IMR-90 (cell line): ENCODE measurements at regions not wholly inside any gene's neighbourhood (a gene's known extent, or its start where the extent isn't known, plus 50 kb on each side); places are given as distances from the start of the nearest gene placed in this dataset.

Experiments used
- ATAC-seq: fragments of 200-7000 bp; cut with Tn5 transposase; 2 replicates; pipeline ENCODE4 v1.9.1; 2020; ENCODE audit warnings: low read depth, mild to moderate bottlenecking, moderate library complexity
- BruUV-seq: library from RNA; stranded (reverse); fragments of 400-500 nt; replicated peaks from 2 replicates; lab custom pipeline; 2021; lab: Mats Ljungman, UMichigan
- CTCF ChIA-PET: fragments of 300-600 bp; formaldehyde crosslinking; extraction: SDS; loops from one replicate; lab custom pipeline; 2021; ENCODE audit warnings: antibody characterized with exemption; lab: Yijun Ruan, JAX
- POLR2A ChIA-PET: fragments of 300-600 bp; sonication (Branson Sonifier 250); formaldehyde crosslinking; loops from one replicate; lab custom pipeline; 2022; ENCODE audit warnings: antibody characterized with exemption; ENCODE audit not compliant: unreplicated experiment; lab: Charles Lee
- DNase-seq: peaks from one replicate; pipeline ENCODE4 v3.0.0; 2013
- H2AFZ ChIP-seq: replicated peaks from 2 replicates; pipeline ENCODE3; 2013; ENCODE audit warnings: low read length, mild to moderate bottlenecking; ENCODE audit not compliant: poor library complexity
- H2AK5ac ChIP-seq: 2 replicates; pipeline ENCODE4 v1.6.1; 2013; ENCODE audit warnings: low read depth, low read length, inconsistent platforms
- H2AK9ac ChIP-seq: replicated peaks from 2 replicates; pipeline ENCODE3; 2013; ENCODE audit warnings: mild to moderate bottlenecking, low read depth, low read length, moderate library complexity; ENCODE audit not compliant: poor library complexity
- H2BK120ac ChIP-seq: 2 replicates; pipeline ENCODE4 v1.6.1; 2013; ENCODE audit warnings: low read depth, low read length, inconsistent platforms
- H2BK15ac ChIP-seq: 3 replicates; pipeline ENCODE4 v1.6.1; 2013; ENCODE audit warnings: low read depth, low read length, inconsistent platforms
- H2BK20ac ChIP-seq: 2 replicates; pipeline ENCODE4 v1.6.1; 2013; ENCODE audit warnings: low read depth, mild to moderate bottlenecking, inconsistent platforms, low read length, moderate library complexity
- H2BK5ac ChIP-seq: 2 replicates; pipeline ENCODE4 v1.6.1; 2013; ENCODE audit warnings: mild to moderate bottlenecking, low read depth, low read length, inconsistent platforms; ENCODE audit not compliant: poor library complexity, severe bottlenecking
- H3K14ac ChIP-seq: replicated peaks from 2 replicates; pipeline ENCODE4 v1.6.1; 2013; ENCODE audit warnings: low read depth, low read length, inconsistent platforms
- H3K18ac ChIP-seq: 2 replicates; pipeline ENCODE4 v1.6.1; 2013; ENCODE audit warnings: low read depth, low read length, control low read depth
- H3K23ac ChIP-seq: 2 replicates; pipeline ENCODE4 v1.6.1; 2013; ENCODE audit warnings: low read depth, low read length, inconsistent platforms
- H3K27ac ChIP-seq: 2 replicates; pipeline ENCODE4 v1.5.1; 2013; ENCODE audit warnings: mild to moderate bottlenecking, control low read depth, low read length; ENCODE audit not compliant: insufficient read depth
- H3K27me3 ChIP-seq: 2 replicates; pipeline ENCODE4 v1.6.1; 2013; ENCODE audit warnings: low read length; ENCODE audit not compliant: control insufficient read depth, insufficient read depth
- H3K36me3 ChIP-seq: 2 replicates; pipeline ENCODE4 v1.6.1; 2013; ENCODE audit warnings: low read length, mixed read lengths; ENCODE audit not compliant: control insufficient read depth, insufficient read depth
- H3K4ac ChIP-seq: 2 replicates; pipeline ENCODE4 v1.6.1; 2013; ENCODE audit warnings: low read depth, low read length, inconsistent platforms
- H3K4me1 ChIP-seq: 2 replicates; pipeline ENCODE4 v1.6.1; 2013; ENCODE audit warnings: low read length, mixed read lengths; ENCODE audit not compliant: control insufficient read depth, insufficient read depth
- H3K4me2 ChIP-seq: 2 replicates; pipeline ENCODE4 v1.6.1; 2013; ENCODE audit warnings: low read depth, mild to moderate bottlenecking, control low read depth, low read length, moderate library complexity
- H3K4me3 ChIP-seq: 2 replicates; pipeline ENCODE4 v1.5.1; 2013; ENCODE audit warnings: low read depth, mild to moderate bottlenecking, control low read depth, low read length, moderate library complexity; ENCODE audit not compliant: insufficient read depth
- H3K56ac ChIP-seq: 2 replicates; pipeline ENCODE4 v1.6.1; 2013; ENCODE audit warnings: low read length, inconsistent platforms; ENCODE audit not compliant: insufficient read depth; ENCODE audit errors: extremely low read depth
- H3K79me1 ChIP-seq, 2 experiments: 2 replicates each; pipeline ENCODE4 v1.6.1; 2013; ENCODE audit warnings: low read length in 2 of 2, inconsistent platforms in 1 of 2, low read depth in 1 of 2
- H3K9ac ChIP-seq: 2 replicates; pipeline ENCODE4 v1.6.1; 2013; ENCODE audit warnings: low read depth, low read length, control low read depth
- H3K9me1 ChIP-seq: 2 replicates; pipeline ENCODE4 v1.6.1; 2013; ENCODE audit warnings: low read length, inconsistent platforms; ENCODE audit not compliant: insufficient read depth
- H3K9me3 ChIP-seq: 2 replicates; pipeline ENCODE4 v1.6.1; 2013; ENCODE audit warnings: low read length; ENCODE audit not compliant: control insufficient read depth, insufficient read depth
- H4K20me1 ChIP-seq: 2 replicates; pipeline ENCODE4 v1.6.1; 2013; ENCODE audit warnings: low read length, inconsistent platforms; ENCODE audit not compliant: insufficient read depth
- H4K5ac ChIP-seq: 2 replicates; pipeline ENCODE4 v1.6.1; 2013; ENCODE audit warnings: mild to moderate bottlenecking, low read depth, low read length, control low read depth
- H4K8ac ChIP-seq, 2 experiments: 2 replicates each; pipeline ENCODE4 v1.6.1; 2013; ENCODE audit warnings: low read depth in 2 of 2, low read length in 2 of 2, control low read depth in 1 of 2, inconsistent platforms in 1 of 2
- H4K91ac ChIP-seq: 2 replicates; pipeline ENCODE4 v1.6.1; 2013; ENCODE audit warnings: low read depth, low read length, inconsistent platforms; ENCODE audit not compliant: insufficient read depth
- CEBPB ChIP-seq: IDR thresholded peaks from 2 replicates; pipeline ENCODE4 v1.6.1; 2012; ENCODE audit warnings: low read depth, low read length, improper control_type of control experiment
- SMC3 ChIP-seq: fragments of 150-350 bp; IDR thresholded peaks from 2 replicates; pipeline ENCODE4 v1.6.1; 2016; ENCODE audit warnings: low read depth, mild to moderate bottlenecking, antibody characterized with exemption, low read length, moderate library complexity
- WGBS, 2 experiments: methylation state at CpG; one replicate each; pipeline versions ENCODE4 v1.1.5 to v1.1.7; 2013; ENCODE audit warnings: missing lambda C conversion rate in 2 of 2; ENCODE audit not compliant: insufficient read length in 1 of 2; ENCODE audit errors: extremely low coverage in 2 of 2; 5-methylcytosine and 5-hydroxymethylcytosine counted together
- dilution Hi-C: fragments of 300-500 bp; cut with HindIII; formaldehyde crosslinking; loops from one replicate; pipeline ENCODE4 v1.14.3; 2018; ENCODE audit warnings: low sequenced_read_pairs; ENCODE audit not compliant: unreplicated experiment
- in situ Hi-C: fragments of 300-500 bp; cut with MboI; formaldehyde crosslinking; loops from 3 replicates; pipeline ENCODE4 v1.14.3; 2019; ENCODE audit warnings: low sequenced_read_pairs, inconsistent platforms, mixed read lengths
- intact Hi-C: fragments of 100-400 bp; cut with micrococcal nuclease; formaldehyde crosslinking; loops from 2 replicates; pipeline ENCODE4 v1.10.0; 2022

DNA sequence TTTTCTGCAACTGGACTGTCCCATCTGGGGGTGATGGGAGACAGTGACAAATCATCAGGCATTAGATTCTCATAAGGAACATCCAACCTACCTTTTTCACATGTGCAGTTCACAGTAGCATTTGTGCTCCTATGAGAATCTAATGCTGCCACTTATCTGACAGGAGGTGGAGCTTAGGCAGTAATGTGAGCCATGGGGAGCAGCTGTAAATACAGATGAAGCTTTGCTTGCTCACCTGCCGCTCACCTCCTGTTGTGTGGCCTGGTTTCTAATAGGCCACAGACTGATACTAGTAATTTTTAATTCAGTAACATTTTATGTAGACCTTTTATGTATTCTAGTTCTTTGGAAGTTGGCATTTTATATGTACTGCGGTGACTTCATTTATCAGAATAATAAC lies 180.1 kb upstream of the SPOPL start:
- no peak overlapping the region for H3K4me2 ChIP-seq
- in situ Hi-C loops (no loop called here), dilution Hi-C loops (no loop called here), intact Hi-C loops (no loop called here)
- H2AK5ac ChIP-seq = no peak overlapping the region
- ChIA-PET POLR2A (no interaction called here), CTCF (no interaction called here)
- H3K9me3 ChIP-seq = no peaks in the 10 kb centered on the region
- H3K27me3 ChIP-seq = no peaks in the 10 kb centered on the region
- no TSS peak for BruUV-seq
- no peak overlapping the region for H4K91ac ChIP-seq
- ATAC-seq = no peak
- H4K8ac ChIP-seq = no peak overlapping the region
- no peak for DNase-seq
- H3K4me1 ChIP-seq = no peaks in the 10 kb centered on the region
- no peaks in the 10 kb centered on the region for H3K79me1 ChIP-seq
- no peak overlapping the region for H3K4ac ChIP-seq
- no peak overlapping the region for H3K18ac ChIP-seq
- H4K5ac ChIP-seq = no peak overlapping the region
- no peak overlapping the region for H3K9ac ChIP-seq
- no peak overlapping the region for H2BK5ac ChIP-seq
- H3K9me1 ChIP-seq = no peaks in the 10 kb centered on the region
- H3K23ac ChIP-seq = no peak overlapping the region
- no peaks in the 10 kb centered on the region for H4K20me1 ChIP-seq
- H2BK15ac ChIP-seq = no peak overlapping the region
- no peaks in the 10 kb centered on the region for H3K36me3 ChIP-seq
- H3K4me3 ChIP-seq = no peak overlapping the region
- no peak overlapping the region for H3K27ac ChIP-seq
- no peak overlapping the region for H3K56ac ChIP-seq
- no peak overlapping the region for H2AFZ ChIP-seq
- no CpG with 5 or more reads among the region's 2 CpGs for WGBS, 2 experiments
- H3K14ac ChIP-seq = no peak overlapping the region
- TF ChIP-seq SMC3 (no peak), CEBPB (no peak)
- no peak overlapping the region for H2BK20ac ChIP-seq
- no peak overlapping the region for H2BK120ac ChIP-seq
- no peak overlapping the region for H2AK9ac ChIP-seq
